Spleen (tissue), 11 donors: ENCODE measurements at regions not wholly inside any gene's neighbourhood (a gene's known extent, or its start where the extent isn't known, plus 50 kb on each side); places are given as distances from the start of the nearest gene placed in this dataset.

Experiments used
- DNase-seq: peaks from one replicate; pipeline ENCODE4 v3.0.0-alpha.2; 2020
- H3K27ac ChIP-seq, 8 donors: fragments of 200-600 bp; sonication (generic) in 7 of 8; 1 replicate in 4 of 8; 2 replicates in 4 of 8; pipeline versions ENCODE4 v1.5.0 to v1.8.0; 2016 to 2021; ENCODE audit warnings: inconsistent platforms in 4 of 8, mild to moderate bottlenecking in 4 of 8, moderate library complexity in 1 of 8
- H3K27me3 ChIP-seq, 7 donors: fragments of 200-600 bp; sonication (generic) in 6 of 7; replicated peaks in 1 of 7; 1 replicate in 4 of 7; 2 replicates in 3 of 7; pipeline versions ENCODE4 v1.5.0 to v1.8.0; 2016 to 2021; ENCODE audit warnings: inconsistent platforms in 3 of 7, mild to moderate bottlenecking in 1 of 7
- H3K36me3 ChIP-seq, 6 donors: fragments of 200-600 bp; sonication (generic) in 5 of 6; 1 replicate in 4 of 6; 2 replicates in 2 of 6; pipeline versions ENCODE4 v1.5.0 to v1.8.0; 2016 to 2021; ENCODE audit warnings: inconsistent platforms in 2 of 6
- H3K4me1 ChIP-seq, 6 donors: fragments of 200-600 bp; sonication (generic) in 5 of 6; 1 replicate in 3 of 6; 2 replicates in 3 of 6; pipeline versions ENCODE4 v1.5.0 to v1.8.0; 2016 to 2021; ENCODE audit warnings: inconsistent platforms in 3 of 6
- H3K4me3 ChIP-seq, 8 donors: fragments of 200-600 bp; sonication (generic) in 7 of 8; 1 replicate in 4 of 8; 2 replicates in 4 of 8; pipeline versions ENCODE4 v1.5.0 to v1.8.0; 2016 to 2021; ENCODE audit warnings: inconsistent platforms in 4 of 8, mild to moderate bottlenecking in 4 of 8, moderate library complexity in 2 of 8
- H3K9me3 ChIP-seq, 8 donors: fragments of 200-600 bp; sonication (generic) in 7 of 8; 1 replicate in 4 of 8; 2 replicates in 4 of 8; pipeline versions ENCODE4 v1.5.0 to v1.8.0; 2016 to 2021; ENCODE audit warnings: inconsistent platforms in 4 of 8
- CTCF ChIP-seq, 11 experiments: fragments of 200-600 bp in 7 of 11; fragments of 450-650 bp in 4 of 11; sonication (generic) in 4 of 11; IDR thresholded peaks in 8 of 11; conservative IDR thresholded peaks in 3 of 11; 1 replicate in 7 of 11; 2 replicates in 4 of 11; pipeline versions ENCODE4 v1.4.0 to v1.8.0; 2016 to 2021; ENCODE audit warnings: antibody characterized with exemption in 11 of 11, inconsistent platforms in 4 of 11, mild to moderate bottlenecking in 1 of 11
- POLR2A ChIP-seq, 3 donors: fragments of 450-650 bp; IDR thresholded peaks; one replicate each; pipeline ENCODE4 v1.5.1; 2017; ENCODE audit warnings: antibody characterized with exemption in 3 of 3, mild to moderate bottlenecking in 1 of 3
- POLR2AphosphoS5 ChIP-seq, 3 donors: sonication (generic); formaldehyde crosslinking; IDR thresholded peaks; one replicate each; pipeline ENCODE4 v1.5.1; 2017; ENCODE audit warnings: antibody characterized with exemption in 3 of 3
- WGBS, 5 donors: extraction: QIAGEN DNeasy Blood & Tissue Kit in 3 of 5; methylation state at CpG; one replicate each; pipeline versions ENCODE4 v1.1.5 to v1.1.7; 2013 to 2018; 5-methylcytosine and 5-hydroxymethylcytosine counted together
- intact Hi-C: fragments of 100-400 bp; cut with DNase I; formaldehyde crosslinking; loops from one replicate; pipeline ENCODE4 v1.15.0; 2023; ENCODE audit warnings: low total_unique reads
- donor health status: healthy with polysubstance abuse.
- donor health status: DM: no; HTN: no; CAD: no; lungs with moderate emphysema.
- donor health status: DM: no; HTN: no; CAD: no.
- donor health status: Bipolar disorder and iron deficiency.
- donor health status: healthy.
- donor health status: DM: no; HTN: no; CAD: no.
- donor health status: DM: yes; HTN: yes; CAD: no.

GRCh38 chr2:78431241-78431640 lies 594.3 kb upstream of the REG3G start:
- Histone ChIP-seq H3K27me3 (no peaks in the 10 kb centered on the region), H3K4me3 (no peak overlapping the region), H3K36me3 (no peaks in the 10 kb centered on the region), H3K4me1 (no peaks in the 10 kb centered on the region), H3K9me3 (no peaks in the 10 kb centered on the region), H3K27ac (no peak overlapping the region)
- intact Hi-C loops, result no loop called here
- TF ChIP-seq POLR2AphosphoS5 (IDR thresholded peaks at IDR 0.05) (no peak), POLR2A (IDR thresholded peaks at IDR 0.05) (no peak), CTCF (IDR thresholded peaks at IDR 0.05 in 8 of 11, conservative IDR thresholded peaks at IDR 0.05 in 3 of 11) (no peak)
- no peak for DNase-seq
- 84 to 89% (median 85%) methylated on average over 3 of the region's 3 CpGs for WGBS, 5 donors

- Histone ChIP-seq H3K36me3 (no peaks in the 10 kb centered on the region), H3K27me3 (no peaks in the 10 kb centered on the region), H3K27ac (no peak overlapping the region), H3K4me1 (no peaks in the 10 kb centered on the region), H3K9me3 (peaks cover 0 to 13% (median 4%) of the 10 kb centered on the region in 8 donors), H3K4me3 (no peak overlapping the region)
- 38 to 57% (median 45%) methylated on average over 2 of the region's 2 CpGs for WGBS, 5 donors
- TF ChIP-seq CTCF (IDR thresholded peaks at IDR 0.05 in 8 of 11, conservative IDR thresholded peaks at IDR 0.05 in 3 of 11), result no peak
- intact Hi-C loops, result no loop called here
- DNase-seq, result no peak
These were observed 586.4 kb upstream of the REG3G start for GRCh38 chr2:78439122-78439521.

- Histone ChIP-seq H3K4me1 (no peaks in the 10 kb centered on the region), H3K27ac (no peak overlapping the region), H3K4me3 (no peak overlapping the region), H3K36me3 (no peaks in the 10 kb centered on the region), H3K27me3 (no peaks in the 10 kb centered on the region), H3K9me3 (peaks cover 0 to 9% (median 0%) of the 10 kb centered on the region in 8 donors)
- WGBS, 5 donors, result 63 to 79% (median 65%) methylated on average over 2 of the region's 2 CpGs
- no peak for DNase-seq
- no peak for TF ChIP-seq POLR2AphosphoS5 (IDR thresholded peaks at IDR 0.05)
- no peak for TF ChIP-seq POLR2A (IDR thresholded peaks at IDR 0.05)
- TF ChIP-seq CTCF (IDR thresholded peaks at IDR 0.05 in 8 of 11, conservative IDR thresholded peaks at IDR 0.05 in 3 of 11), result no peak
- intact Hi-C loops, result no loop called here
These were observed 569.9 kb upstream of the REG3G start for GRCh38 chr2:78455586-78455985.

- Histone ChIP-seq H3K27ac (no peak overlapping the region), H3K36me3 (no peaks in the 10 kb centered on the region), H3K4me3 (no peak overlapping the region), H3K9me3 (peaks cover 0 to 9% (median 0%) of the 10 kb centered on the region in 8 donors), H3K27me3 (no peaks in the 10 kb centered on the region), H3K4me1 (no peaks in the 10 kb centered on the region)
- WGBS, 5 donors, result 77 to 94% (median 87%) methylated on average over 1 of the region's 1 CpG
- intact Hi-C loops, result no loop called here
- TF ChIP-seq POLR2A (IDR thresholded peaks at IDR 0.05) (no peak), CTCF (IDR thresholded peaks at IDR 0.05 in 8 of 11, conservative IDR thresholded peaks at IDR 0.05 in 3 of 11) (no peak)
- no peak for DNase-seq
These were observed 568.2 kb upstream of the REG3G start for GRCh38 chr2:78457269-78457668.
